OCI-LY3 (cell line): ENCODE measurements at regions not wholly inside any gene's neighbourhood (a gene's known extent, or its start where the extent isn't known, plus 50 kb on each side); places are given as distances from the start of the nearest gene placed in this dataset.
"Not testable (repeated sequence)": the region's sequence is repeated elsewhere in the genome, so short reads cannot be mapped to it uniquely, and the experiment has no call there.

ENCODE experiments used
- CTCF ChIP-seq: fragments of 200-600, 300-600 bp; sonication (generic); IDR thresholded peaks from 2 replicates; pipeline ENCODE4 v1.5.1; 2014; ENCODE audit warnings: antibody characterized with exemption, low read length, low read depth
- EZH2phosphoT487 ChIP-seq: fragments of 200-600 bp; shearing (Covaris generic); IDR thresholded peaks from 2 replicates; pipeline ENCODE4 v1.6.1; 2018; ENCODE audit warnings: antibody characterized with exemption, mixed run types, low read depth

GRCh38 chr2:89936011-89936410, 1244.5 kb downstream of the RPIA start:
- TF ChIP-seq CTCF, EZH2phosphoT487: not testable (repeated sequence)
